ENCODE measurements at regions not wholly inside any gene's neighbourhood (a gene's known extent, or its start where the extent isn't known, plus 50 kb on each side); places are given as distances from the start of the nearest gene placed in this dataset.

- Histone ChIP-seq H3K9ac (ENCODE audit: insufficient read length) (no peak overlapping the region), H3K27ac (no peak overlapping the region), H3K4me3 (no peak overlapping the region), H3K36me3 (ENCODE audit: insufficient read depth, low read length) (no peaks in the 10 kb centered on the region), H3K9me3 (ENCODE audit: low read depth, low read length) (no peaks in the 10 kb centered on the region)
- DNase-seq (ENCODE audit: low read depth, low spot score), result no peak
- TF ChIP-seq FOXP2 (optimal IDR thresholded peaks at IDR 0.05; ENCODE audit: control extremely low read depth, extremely low read length, insufficient read depth) (no peak), POLR2AphosphoS5 (IDR thresholded peaks at IDR 0.05; ENCODE audit: borderline replicate concordance, low read depth, low read length) (no peak), EZH2 (IDR thresholded peaks at IDR 0.05) (no peak)
Measured at GRCh38 chr6:163816441-163816840, 401.9 kb downstream of the QKI start.

GRCh38 chr6:163815796-163816195 is 401.3 kb downstream of the QKI start:
- no peaks in the 10 kb centered on the region for H3K9me3 ChIP-seq (ENCODE audit: low read depth, low read length)
- H3K4me3 ChIP-seq, result no peak overlapping the region
- no peak overlapping the region for H3K9ac ChIP-seq (ENCODE audit: insufficient read length)
- H3K27ac ChIP-seq, result no peak overlapping the region
- no peak for TF ChIP-seq EZH2 (IDR thresholded peaks at IDR 0.05)
- TF ChIP-seq FOXP2 (optimal IDR thresholded peaks at IDR 0.05; ENCODE audit: control extremely low read depth, extremely low read length, insufficient read depth), result no peak
- no peak for TF ChIP-seq POLR2AphosphoS5 (IDR thresholded peaks at IDR 0.05; ENCODE audit: borderline replicate concordance, low read depth, low read length)
- no peak for DNase-seq (ENCODE audit: low read depth, low spot score)
- H3K36me3 ChIP-seq (ENCODE audit: insufficient read depth, low read length), result no peaks in the 10 kb centered on the region

- DNase-seq (ENCODE audit: low read depth, low spot score), result no peak
- Histone ChIP-seq H3K4me3 (no peak overlapping the region), H3K9ac (ENCODE audit: insufficient read length) (no peak overlapping the region), H3K9me3 (ENCODE audit: low read depth, low read length) (no peaks in the 10 kb centered on the region), H3K27ac (no peak overlapping the region), H3K36me3 (ENCODE audit: insufficient read depth, low read length) (no peaks in the 10 kb centered on the region)
- TF ChIP-seq POLR2AphosphoS5 (IDR thresholded peaks at IDR 0.05; ENCODE audit: borderline replicate concordance, low read depth, low read length) (no peak), FOXP2 (optimal IDR thresholded peaks at IDR 0.05; ENCODE audit: control extremely low read depth, extremely low read length, insufficient read depth) (no peak), EZH2 (IDR thresholded peaks at IDR 0.05) (no peak)
Measured at GRCh38 chr6:163814494-163815364, 400.2 kb downstream of the QKI start.

GRCh38 chr6:163813979-163814493 is 399.5 kb downstream of the QKI start:
- H3K36me3 ChIP-seq (ENCODE audit: insufficient read depth, low read length), result no peaks in the 10 kb centered on the region
- no peak for DNase-seq (ENCODE audit: low read depth, low spot score)
- no peak overlapping the region for H3K9ac ChIP-seq (ENCODE audit: insufficient read length)
- no peak overlapping the region for H3K4me3 ChIP-seq
- TF ChIP-seq EZH2 (IDR thresholded peaks at IDR 0.05) (no peak), POLR2AphosphoS5 (IDR thresholded peaks at IDR 0.05; ENCODE audit: borderline replicate concordance, low read depth, low read length) (no peak), FOXP2 (optimal IDR thresholded peaks at IDR 0.05; ENCODE audit: control extremely low read depth, extremely low read length, insufficient read depth) (no peak)
- no peak overlapping the region for H3K27ac ChIP-seq
- H3K9me3 ChIP-seq (ENCODE audit: low read depth, low read length), result no peaks in the 10 kb centered on the region

GRCh38 chr6:163811317-163811716 is 396.8 kb downstream of the QKI start:
- Histone ChIP-seq H3K36me3 (ENCODE audit: insufficient read depth, low read length) (no peaks in the 10 kb centered on the region), H3K9me3 (ENCODE audit: low read depth, low read length) (no peaks in the 10 kb centered on the region), H3K4me3 (no peak overlapping the region), H3K27ac (no peak overlapping the region), H3K9ac (ENCODE audit: insufficient read length) (no peak overlapping the region)
- DNase-seq (ENCODE audit: low read depth, low spot score), result no peak
- no peak for TF ChIP-seq FOXP2 (optimal IDR thresholded peaks at IDR 0.05; ENCODE audit: control extremely low read depth, extremely low read length, insufficient read depth)
- no peak for TF ChIP-seq POLR2AphosphoS5 (IDR thresholded peaks at IDR 0.05; ENCODE audit: borderline replicate concordance, low read depth, low read length)
- no peak for TF ChIP-seq EZH2 (IDR thresholded peaks at IDR 0.05)

GRCh38 chr6:163809364-163809763 is 394.8 kb downstream of the QKI start:
- TF ChIP-seq EZH2 (IDR thresholded peaks at IDR 0.05), result no peak
- no peak for TF ChIP-seq POLR2AphosphoS5 (IDR thresholded peaks at IDR 0.05; ENCODE audit: borderline replicate concordance, low read depth, low read length)
- TF ChIP-seq FOXP2 (optimal IDR thresholded peaks at IDR 0.05; ENCODE audit: control extremely low read depth, extremely low read length, insufficient read depth), result no peak

GRCh38 chr6:163808871-163809270 is 394.4 kb downstream of the QKI start:
- TF ChIP-seq FOXP2 (optimal IDR thresholded peaks at IDR 0.05; ENCODE audit: control extremely low read depth, extremely low read length, insufficient read depth) (no peak), EZH2 (IDR thresholded peaks at IDR 0.05) (no peak), POLR2AphosphoS5 (IDR thresholded peaks at IDR 0.05; ENCODE audit: borderline replicate concordance, low read depth, low read length) (no peak)
- no peaks in the 10 kb centered on the region for H3K9me3 ChIP-seq (ENCODE audit: low read depth, low read length)
- H3K27ac ChIP-seq, result no peak overlapping the region
- no peak overlapping the region for H3K4me3 ChIP-seq
- no peak for DNase-seq (ENCODE audit: low read depth, low spot score)
- H3K9ac ChIP-seq (ENCODE audit: insufficient read length), result no peak overlapping the region
- H3K36me3 ChIP-seq (ENCODE audit: insufficient read depth, low read length), result no peaks in the 10 kb centered on the region

More at GRCh38 chr6:163809364-163809763, 394.8 kb downstream of the QKI start:
- no peaks in the 10 kb centered on the region for H3K9me3 ChIP-seq (ENCODE audit: low read depth, low read length)
- H3K4me3 ChIP-seq, result no peak overlapping the region
- no peak for DNase-seq (ENCODE audit: low read depth, low spot score)
- no peaks in the 10 kb centered on the region for H3K36me3 ChIP-seq (ENCODE audit: insufficient read depth, low read length)
- no peak overlapping the region for H3K9ac ChIP-seq (ENCODE audit: insufficient read length)
- H3K27ac ChIP-seq, result no peak overlapping the region

- no peak overlapping the region for H3K4me3 ChIP-seq
- no peak for DNase-seq (ENCODE audit: low read depth, low spot score)
- TF ChIP-seq FOXP2 (optimal IDR thresholded peaks at IDR 0.05; ENCODE audit: control extremely low read depth, extremely low read length, insufficient read depth) (no peak), POLR2AphosphoS5 (IDR thresholded peaks at IDR 0.05; ENCODE audit: borderline replicate concordance, low read depth, low read length) (no peak)
Measured at GRCh38 chr6:163808231-163808630, 393.7 kb downstream of the QKI start.

More at GRCh38 chr6:163808231-163808630, 393.7 kb downstream of the QKI start:
- Histone ChIP-seq H3K36me3 (ENCODE audit: insufficient read depth, low read length) (no peaks in the 10 kb centered on the region), H3K9me3 (ENCODE audit: low read depth, low read length) (no peaks in the 10 kb centered on the region), H3K9ac (ENCODE audit: insufficient read length) (no peak overlapping the region), H3K27ac (no peak overlapping the region)
